GM21526 (cell line): ENCODE measurements at regions not wholly inside any gene's neighbourhood (a gene's known extent, or its start where the extent isn't known, plus 50 kb on each side); places are given as distances from the start of the nearest gene placed in this dataset.

Experiments used
- ATAC-seq: cut with Tn5 transposase; IDR thresholded peaks from one replicate; pipeline ENCODE4 v1.9.1; 2021; ENCODE audit warnings: moderate library complexity; ENCODE audit not compliant: unreplicated experiment, low FRiP score

- no peak for ATAC-seq
These were observed 219.2 kb upstream of the PPP2R2D start for GRCh38 chr10:131681656-131682055.

- ATAC-seq: no peak
These were observed 218.4 kb upstream of the PPP2R2D start for GRCh38 chr10:131682271-131682962.

GRCh38 chr10:131683281-131683861 is 217.4 kb upstream of the PPP2R2D start:
- ATAC-seq: no peak

- ATAC-seq: no peak
These were observed 216.9 kb upstream of the PPP2R2D start for GRCh38 chr10:131683941-131684340.

GRCh38 chr10:131685007-131685406 is 215.8 kb upstream of the PPP2R2D start:
- ATAC-seq: no peak

- no peak for ATAC-seq
These were observed 215.2 kb upstream of the PPP2R2D start for GRCh38 chr10:131685576-131685975.

GRCh38 chr10:131686781-131687420 is 213.9 kb upstream of the PPP2R2D start:
- no peak for ATAC-seq

- no peak for ATAC-seq
These were observed 212.5 kb upstream of the PPP2R2D start for GRCh38 chr10:131688304-131688703.

- ATAC-seq: no peak
These were observed 211.8 kb upstream of the PPP2R2D start for GRCh38 chr10:131689016-131689415.

GRCh38 chr10:131689486-131689885 is 211.3 kb upstream of the PPP2R2D start:
- no peak for ATAC-seq

GRCh38 chr10:131689954-131690757 is 210.7 kb upstream of the PPP2R2D start:
- no peak for ATAC-seq

- no peak for ATAC-seq
These were observed 210.0 kb upstream of the PPP2R2D start for GRCh38 chr10:131690805-131691239.

GRCh38 chr10:131691481-131692090 is 209.2 kb upstream of the PPP2R2D start:
- no peak for ATAC-seq

GRCh38 chr10:131692176-131692575 is 208.6 kb upstream of the PPP2R2D start:
- ATAC-seq: no peak

- ATAC-seq: no peak
These were observed 208.0 kb upstream of the PPP2R2D start for GRCh38 chr10:131692686-131693334.

- ATAC-seq: no peak
These were observed 207.0 kb upstream of the PPP2R2D start for GRCh38 chr10:131693766-131694165.

GRCh38 chr10:131694168-131694780 is 206.5 kb upstream of the PPP2R2D start:
- no peak for ATAC-seq

GRCh38 chr10:131694781-131695495 is 205.9 kb upstream of the PPP2R2D start:
- ATAC-seq: no peak
